PC-9 (cell line): ENCODE measurements at regions not wholly inside any gene's neighbourhood (a gene's known extent, or its start where the extent isn't known, plus 50 kb on each side); places are given as distances from the start of the nearest gene placed in this dataset.

Experiments used
- CTCF ChIP-seq: fragments of 200-600 bp; sonication (generic); conservative IDR thresholded peaks from 2 replicates; pipeline ENCODE4 v1.6.1; 2017; ENCODE audit warnings: mixed run types, antibody characterized with exemption, mild to moderate bottlenecking, moderate library complexity
- EZH2 ChIP-seq: fragments of 200-600 bp; sonication (generic); IDR thresholded peaks from 2 replicates; pipeline ENCODE4 v1.8.0; 2017; ENCODE audit warnings: antibody characterized with exemption, low read depth

- TF ChIP-seq CTCF (no peak), EZH2 (no peak)
These were observed 2469.0 kb downstream of the PCDH7 start for GRCh38 chr4:33189169-33189568.
